Endothelial cell of umbilical vein (primary cell): ENCODE measurements at regions not wholly inside any gene's neighbourhood (a gene's known extent, or its start where the extent isn't known, plus 50 kb on each side); places are given as distances from the start of the nearest gene placed in this dataset.

Experiments used
- CTCF ChIP-seq, 2 donors: IDR thresholded peaks; 1 replicate in 1 of 2; 2 replicates in 1 of 2; pipeline ENCODE4 v1.5.1; 2011; ENCODE audit warnings: low read length in 2 of 2, mild to moderate bottlenecking in 2 of 2, moderate library complexity in 2 of 2, control low read depth in 1 of 2, inconsistent platforms in 1 of 2, low read depth in 1 of 2; ENCODE audit not compliant: insufficient read depth in 1 of 2; ENCODE audit errors: extremely low read depth in 1 of 2
- EZH2 ChIP-seq: IDR thresholded peaks from 2 replicates; pipeline ENCODE4 v1.6.1; 2012; ENCODE audit warnings: borderline replicate concordance, low read depth, mild to moderate bottlenecking, moderate library complexity, low read length, inconsistent platforms; ENCODE audit not compliant: severe bottlenecking
- FOS ChIP-seq: IDR thresholded peaks from 2 replicates; pipeline ENCODE4 v1.6.1; 2011; ENCODE audit warnings: mild to moderate bottlenecking, low read length, moderate library complexity, borderline replicate concordance; ENCODE audit not compliant: insufficient read depth
- JUN ChIP-seq: IDR thresholded peaks from 2 replicates; pipeline ENCODE4 v1.6.1; 2011; ENCODE audit warnings: borderline replicate concordance, low read depth; ENCODE audit not compliant: insufficient read length, insufficient read depth
- POLR2A ChIP-seq: IDR thresholded peaks from 2 replicates; pipeline ENCODE4 v1.6.1; 2012; ENCODE audit warnings: low read depth, mild to moderate bottlenecking, control low read depth, low read length
- POLR2AphosphoS5 ChIP-seq: IDR thresholded peaks from 2 replicates; pipeline ENCODE4 v1.6.1; 2012; ENCODE audit warnings: low read depth, mild to moderate bottlenecking, control low read depth, low read length, moderate library complexity; ENCODE audit not compliant: insufficient read depth
- TF ChIP-seq, protein P1 (sequence below): IDR thresholded peaks from 2 replicates; pipeline ENCODE4 v1.6.1; 2011; ENCODE audit not compliant: insufficient read depth, insufficient read length

- TF ChIP-seq FOS, result no peak
- TF ChIP-seq CTCF (IDR thresholded peaks at IDR 0.05; ENCODE audit: extremely low read depth in 1 of 2, insufficient read depth in 1 of 2, low read depth in 1 of 2, low read length in 2 of 2), result no peak
- TF ChIP-seq POLR2AphosphoS5, result no peak
- no peak for TF ChIP-seq EZH2
- TF ChIP-seq POLR2A, result no peak
- TF ChIP-seq, protein P1, sequence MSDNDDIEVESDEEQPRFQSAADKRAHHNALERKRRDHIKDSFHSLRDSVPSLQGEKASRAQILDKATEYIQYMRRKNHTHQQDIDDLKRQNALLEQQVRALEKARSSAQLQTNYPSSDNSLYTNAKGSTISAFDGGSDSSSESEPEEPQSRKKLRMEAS, result no peak
- TF ChIP-seq JUN, result no peak
These were observed 301.0 kb upstream of the KCNN2 start for GRCh38 chr5:114060866-114061265.
